ENCODE measurements at regions not wholly inside any gene's neighbourhood (a gene's known extent, or its start where the extent isn't known, plus 50 kb on each side); places are given as distances from the start of the nearest gene placed in this dataset.

- intact Hi-C loops (cut with DNase I) = no loop called here
- Histone ChIP-seq H3K27me3 (no peaks in the 10 kb centered on the region), H3K4me1 (no peaks in the 10 kb centered on the region), H3K27ac (no peak overlapping the region), H3K4me3 (no peak overlapping the region), H3K36me3 (no peaks in the 10 kb centered on the region), H3K9me3 (no peaks in the 10 kb centered on the region)
- DNase-seq (no peak), ATAC-seq (no peak)
- no peak for TF ChIP-seq CTCF (IDR thresholded peaks at IDR 0.05)
- 82 to 91% methylated on average over 1 of the region's 1 CpG for WGBS, 2 donors
These were observed 834.5 kb upstream of the ADGRL2 start for GRCh38 chr1:80966266-80966665.

GRCh38 chr1:80962564-80962963, 838.2 kb upstream of the ADGRL2 start:
- 88 to 94% methylated on average over 1 of the region's 1 CpG for WGBS, 2 donors
- no peak for TF ChIP-seq CTCF (IDR thresholded peaks at IDR 0.05)
- H3K36me3 ChIP-seq = no peaks in the 10 kb centered on the region
- ATAC-seq (no peak), DNase-seq (no peak)
- no peaks in the 10 kb centered on the region for H3K4me1 ChIP-seq
- H3K27me3 ChIP-seq = no peaks in the 10 kb centered on the region
- no peak overlapping the region for H3K4me3 ChIP-seq
- H3K27ac ChIP-seq = no peak overlapping the region
- no peaks in the 10 kb centered on the region for H3K9me3 ChIP-seq
- intact Hi-C loops (cut with DNase I) = no loop called here

- Histone ChIP-seq H3K4me1 (no peaks in the 10 kb centered on the region), H3K36me3 (no peaks in the 10 kb centered on the region), H3K4me3 (no peak overlapping the region), H3K27me3 (no peaks in the 10 kb centered on the region), H3K9me3 (no peaks in the 10 kb centered on the region), H3K27ac (no peak overlapping the region)
- intact Hi-C loops (cut with DNase I) = no loop called here
- WGBS, 2 donors = 90% methylated on average over 5 of the region's 5 CpGs
- ATAC-seq (no peak), DNase-seq (no peak)
- TF ChIP-seq CTCF (IDR thresholded peaks at IDR 0.05) = no peak
These were observed 839.1 kb upstream of the ADGRL2 start for GRCh38 chr1:80961464-80962190.

DNA sequence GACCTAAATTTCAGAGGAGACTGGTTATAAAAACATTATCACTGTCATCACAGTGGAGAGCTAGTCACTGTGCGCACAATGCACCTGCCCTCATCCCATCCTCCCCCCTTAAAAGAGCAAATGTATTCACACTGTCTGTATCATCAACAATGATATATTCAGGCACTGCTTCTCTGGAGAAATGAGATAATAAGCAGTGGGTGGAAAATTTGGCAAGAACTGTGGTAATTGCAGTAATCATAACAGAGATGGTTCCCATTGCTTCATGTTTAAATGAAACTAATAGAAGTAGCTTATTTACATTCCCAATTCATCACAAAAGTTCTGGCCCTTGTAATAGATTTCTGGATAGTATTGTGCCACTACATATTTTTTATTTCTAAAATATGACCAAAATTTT, 867.4 kb upstream of the ADGRL2 start:
- Histone ChIP-seq H3K27ac (no peak overlapping the region), H3K36me3 (no peaks in the 10 kb centered on the region), H3K27me3 (no peaks in the 10 kb centered on the region), H3K9me3 (peaks cover 0 to 31% (median 10%) of the 10 kb centered on the region in 11 donors), H3K4me1 (no peaks in the 10 kb centered on the region), H3K4me3 (no peak overlapping the region)
- DNase-seq (no peak), ATAC-seq (no peak)
- 70 to 78% methylated on average over 1 of the region's 1 CpG for WGBS, 2 donors
- intact Hi-C loops (cut with DNase I) = no loop called here
- TF ChIP-seq CTCF (IDR thresholded peaks at IDR 0.05) = no peak
